GM18505 (cell line): ENCODE measurements at regions not wholly inside any gene's neighbourhood (a gene's known extent, or its start where the extent isn't known, plus 50 kb on each side); places are given as distances from the start of the nearest gene placed in this dataset.

Source experiments
- ATAC-seq: cut with Tn5 transposase; IDR thresholded peaks from one replicate; pipeline ENCODE4 v1.9.1; 2021; ENCODE audit not compliant: unreplicated experiment
- POLR2A ChIP-seq: IDR thresholded peaks from 4 replicates; pipeline ENCODE4 v1.6.1; 2011; ENCODE audit warnings: borderline replicate concordance; ENCODE audit not compliant: insufficient read depth, insufficient read length; ENCODE audit errors: extremely low read depth

GRCh38 chr7:155896531-155897263 is 84.4 kb upstream of the SHH start:
- no peak for ATAC-seq
- TF ChIP-seq POLR2A, result no peak

GRCh38 chr7:155893664-155894063 is 81.4 kb upstream of the SHH start:
- no peak for TF ChIP-seq POLR2A
- ATAC-seq, result no peak

GRCh38 chr7:155893176-155893575 is 80.9 kb upstream of the SHH start:
- ATAC-seq, result no peak
- TF ChIP-seq POLR2A, result no peak

GRCh38 chr7:155889636-155890511 is 77.6 kb upstream of the SHH start:
- TF ChIP-seq POLR2A, result no peak
- no peak for ATAC-seq

- no peak for ATAC-seq
- no peak for TF ChIP-seq POLR2A
Observed at GRCh38 chr7:155887174-155887525, 74.9 kb upstream of the SHH start.

- TF ChIP-seq POLR2A, result no peak
- no peak for ATAC-seq
Observed at GRCh38 chr7:155886391-155887173, 74.3 kb upstream of the SHH start.

GRCh38 chr7:155885167-155886155 is 73.2 kb upstream of the SHH start:
- no peak for TF ChIP-seq POLR2A
- no peak for ATAC-seq

GRCh38 chr7:155884225-155885166 is 72.2 kb upstream of the SHH start:
- TF ChIP-seq POLR2A, result no peak
- no peak for ATAC-seq

GRCh38 chr7:155883491-155884224 is 71.4 kb upstream of the SHH start:
- TF ChIP-seq POLR2A, result no peak

GRCh38 chr7:155882596-155882995 is 70.3 kb upstream of the SHH start:
- no peak for ATAC-seq
- TF ChIP-seq POLR2A, result no peak

More at GRCh38 chr7:155883491-155884224, 71.4 kb upstream of the SHH start:
- ATAC-seq, result no peak
